GM18873 (cell line): ENCODE measurements at regions not wholly inside any gene's neighbourhood (a gene's known extent, or its start where the extent isn't known, plus 50 kb on each side); places are given as distances from the start of the nearest gene placed in this dataset.
"Not testable (repeated sequence)": the region's sequence is repeated elsewhere in the genome, so short reads cannot be mapped to it uniquely, and the experiment has no call there.

Experiments
- ATAC-seq: cut with Tn5 transposase; IDR thresholded peaks from one replicate; pipeline ENCODE4 v1.9.1; 2021; ENCODE audit warnings: mild to moderate bottlenecking, moderate library complexity, moderate number of reproducible peaks; ENCODE audit not compliant: unreplicated experiment, low FRiP score

DNA sequence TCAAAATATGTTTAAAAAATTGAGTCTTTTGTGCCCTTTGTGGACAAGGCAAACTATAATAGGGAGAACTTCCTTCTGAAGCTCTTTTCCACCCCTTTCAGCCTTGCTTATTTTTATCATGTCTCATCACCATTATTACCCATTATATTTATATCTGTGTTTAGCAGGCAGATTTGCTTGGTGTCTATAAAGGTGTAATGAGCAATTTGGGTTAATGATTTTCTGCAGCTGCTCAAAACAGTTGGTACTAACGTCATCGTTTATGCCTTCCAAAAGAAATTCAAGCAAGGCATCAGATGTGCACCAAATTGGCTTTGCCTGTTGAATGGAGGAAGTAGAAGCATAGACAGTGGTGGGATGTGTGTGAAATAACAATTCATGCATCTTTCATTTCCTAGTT lies 483.7 kb upstream of the SGO1 start:
- no peak for ATAC-seq

GRCh38 chr3:20669184-20669583 lies 483.2 kb upstream of the SGO1 start:
- no peak for ATAC-seq

DNA sequence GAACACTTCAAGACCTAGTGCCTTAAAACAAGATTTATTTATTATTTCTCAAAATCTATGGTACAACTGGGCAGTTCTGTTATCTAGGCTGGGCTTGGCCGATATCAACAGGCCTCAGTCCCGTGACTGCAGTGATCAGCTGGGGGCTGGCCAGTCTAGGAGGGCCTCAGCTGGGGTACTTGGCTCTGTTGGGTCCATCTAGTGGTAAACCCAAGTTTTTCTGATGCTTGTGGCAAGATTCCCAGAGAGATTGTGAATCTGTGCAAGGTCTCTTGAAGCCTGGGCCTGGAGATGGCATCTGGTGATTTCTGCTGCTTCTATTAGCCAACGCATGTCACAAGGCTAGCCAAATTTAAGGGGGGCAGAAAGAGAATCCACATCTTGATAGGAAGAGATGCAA lies 482.4 kb upstream of the SGO1 start:
- no peak for ATAC-seq

DNA sequence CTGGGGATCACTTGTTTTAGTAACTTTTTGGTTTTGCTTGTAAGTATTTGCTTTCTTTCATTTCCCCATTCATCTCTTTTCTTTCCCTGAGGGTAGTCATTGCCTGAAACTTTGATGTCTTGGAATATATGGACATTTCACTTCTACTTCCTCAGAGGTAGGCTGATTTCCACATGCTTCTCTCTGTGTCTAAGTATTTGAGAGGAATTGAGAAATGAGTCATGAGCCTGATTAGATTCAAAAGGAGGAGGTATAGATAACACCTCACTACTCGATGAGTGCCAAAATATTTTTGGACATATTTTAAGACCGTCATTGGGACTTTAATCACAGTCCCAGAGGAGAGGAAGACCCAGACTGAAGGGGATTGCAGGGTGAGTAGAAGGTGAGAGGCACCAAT lies 480.1 kb upstream of the SGO1 start:
- ATAC-seq = no peak

- ATAC-seq = no peak
These were observed 472.5 kb upstream of the SGO1 start for GRCh38 chr3:20658491-20658890.

DNA sequence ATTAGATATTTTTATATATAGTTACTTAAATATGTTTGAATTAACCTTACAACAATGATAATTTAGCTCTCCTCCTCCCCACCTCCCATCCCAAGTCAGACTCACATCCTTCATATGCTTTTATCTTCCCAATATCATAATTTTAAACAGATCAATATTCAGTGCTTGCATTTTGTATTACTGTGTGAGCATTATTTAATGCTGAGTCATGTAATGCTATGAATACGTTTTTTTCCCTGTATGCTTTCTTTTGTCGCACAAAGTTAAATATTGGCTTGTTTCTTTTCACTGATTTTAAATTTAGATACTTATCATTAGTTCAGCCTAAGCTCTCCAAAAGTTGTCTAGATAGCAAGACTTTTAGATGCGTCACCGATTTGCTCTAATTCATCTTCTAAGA lies 471.6 kb upstream of the SGO1 start:
- ATAC-seq = no peak

DNA sequence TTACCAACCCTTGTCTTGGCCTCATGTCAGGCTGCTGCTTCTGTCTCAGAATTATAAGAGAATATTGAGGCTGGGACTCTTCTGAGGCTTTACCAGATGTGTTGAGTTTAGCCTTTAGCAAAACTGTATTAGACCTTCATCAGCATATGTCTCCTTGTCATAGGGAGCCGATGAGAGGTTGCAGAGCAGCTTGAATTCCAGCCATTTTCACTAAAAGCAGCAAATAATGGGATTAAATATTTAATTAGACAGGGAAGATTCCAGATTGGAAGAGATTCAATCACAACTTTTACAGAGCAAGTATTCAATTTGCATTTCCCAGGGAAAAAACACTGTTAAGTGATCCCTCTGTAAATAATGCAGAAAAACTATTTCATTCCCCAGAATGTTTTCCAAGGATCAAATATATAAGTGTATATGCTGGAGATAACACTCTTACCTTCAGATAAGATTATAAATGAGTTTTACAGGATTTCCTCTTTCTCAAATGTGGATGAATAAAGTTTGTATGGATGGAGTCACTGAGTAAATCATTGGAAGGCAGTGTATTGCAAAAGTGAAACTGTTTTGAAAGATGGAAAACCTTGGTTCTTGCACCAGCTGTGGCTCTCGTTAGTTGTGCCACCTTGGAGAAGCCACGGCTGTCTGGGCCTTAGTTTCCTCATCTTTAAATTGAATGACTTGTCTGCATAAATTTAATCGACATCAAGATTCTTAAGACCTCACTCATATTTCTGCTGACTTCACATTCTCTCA lies 466.4 kb upstream of the SGO1 start:
- no peak for ATAC-seq

DNA sequence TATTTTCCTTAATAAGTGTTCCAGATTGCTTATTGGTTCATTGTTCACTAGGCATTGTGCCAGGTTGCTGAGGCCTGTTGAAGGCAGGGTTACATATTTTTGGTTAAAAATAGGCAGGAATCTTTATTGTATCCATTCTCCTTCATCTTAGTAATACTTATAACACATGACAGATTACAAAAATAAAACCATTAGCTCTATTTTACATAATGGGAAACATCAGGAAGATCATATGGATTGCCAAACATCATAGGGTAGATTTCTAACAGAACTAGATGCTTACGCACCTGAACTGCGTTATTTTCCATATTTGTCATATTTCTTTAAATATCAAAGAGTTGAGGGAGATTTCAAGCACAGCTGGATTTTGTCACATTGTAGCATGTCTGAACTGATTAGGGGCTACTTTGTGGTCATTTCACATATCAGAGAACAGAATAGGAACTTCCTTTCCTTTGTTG lies 462.9 kb upstream of the SGO1 start:
- ATAC-seq = no peak

DNA sequence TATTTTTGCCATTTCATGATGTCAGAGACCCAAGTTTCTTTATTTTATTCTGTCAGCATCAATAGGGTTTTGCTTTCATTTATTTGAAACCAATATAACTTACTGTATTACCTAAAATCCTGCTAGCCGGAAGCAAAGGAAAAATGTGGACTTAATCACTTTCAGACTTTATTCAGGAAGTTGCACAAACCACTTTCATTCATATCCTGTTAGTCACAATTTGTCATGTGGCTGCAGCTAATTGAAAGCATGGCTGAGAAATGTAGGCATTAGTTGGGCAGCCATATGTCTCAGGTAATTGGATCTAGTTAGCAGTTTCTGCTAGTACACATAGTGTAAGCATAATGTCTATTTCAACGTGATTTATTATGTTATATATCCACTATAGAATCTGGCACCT lies 462.3 kb upstream of the SGO1 start:
- no peak for ATAC-seq

DNA sequence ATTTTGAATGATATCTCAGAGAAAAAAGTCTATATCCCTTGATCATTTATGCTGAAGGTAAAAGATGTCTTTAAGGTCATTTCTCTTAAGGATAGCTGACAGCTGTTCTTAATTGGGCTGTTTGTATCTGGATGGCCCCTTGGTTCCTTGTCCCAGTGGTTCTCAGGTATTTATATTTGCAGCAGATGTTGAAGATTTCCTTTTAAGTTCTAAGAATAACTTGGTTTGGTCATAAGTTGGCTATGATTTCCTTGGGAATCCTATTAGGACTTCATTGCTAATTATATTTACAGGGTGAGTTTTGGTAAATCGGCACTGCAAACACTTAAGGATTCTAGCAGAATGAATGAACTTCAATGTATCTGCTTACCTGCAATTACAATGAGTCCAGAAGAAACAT lies 460.4 kb upstream of the SGO1 start:
- no peak for ATAC-seq

DNA sequence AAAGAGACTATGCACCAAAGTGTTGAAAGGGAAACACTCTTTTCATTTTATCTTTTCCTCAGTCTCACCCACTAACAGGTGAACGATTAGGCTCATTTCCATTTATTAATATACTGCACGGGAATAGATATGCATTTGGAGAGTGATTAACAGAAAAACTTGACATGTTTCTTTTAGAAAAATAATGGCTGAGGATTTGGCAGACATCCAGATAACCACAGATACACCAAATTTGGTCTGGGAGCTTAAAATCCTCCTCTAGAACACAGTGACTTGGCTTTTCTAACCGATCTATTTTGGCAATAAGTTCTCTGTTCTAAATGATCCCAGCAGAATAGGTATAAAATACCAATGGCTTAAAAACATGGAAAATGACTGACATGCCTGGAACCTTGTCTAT lies 459.3 kb upstream of the SGO1 start:
- no peak for ATAC-seq

GRCh38 chr3:20637729-20638128 lies 451.7 kb upstream of the SGO1 start:
- ATAC-seq = no peak

GRCh38 chr3:20622304-20622703 lies 436.3 kb upstream of the SGO1 start:
- ATAC-seq = no peak

- not testable (repeated sequence) for ATAC-seq
These were observed 432.6 kb upstream of the SGO1 start for GRCh38 chr3:20618621-20619020.

GRCh38 chr3:20618181-20618580 lies 432.2 kb upstream of the SGO1 start:
- ATAC-seq = not testable (repeated sequence)

DNA sequence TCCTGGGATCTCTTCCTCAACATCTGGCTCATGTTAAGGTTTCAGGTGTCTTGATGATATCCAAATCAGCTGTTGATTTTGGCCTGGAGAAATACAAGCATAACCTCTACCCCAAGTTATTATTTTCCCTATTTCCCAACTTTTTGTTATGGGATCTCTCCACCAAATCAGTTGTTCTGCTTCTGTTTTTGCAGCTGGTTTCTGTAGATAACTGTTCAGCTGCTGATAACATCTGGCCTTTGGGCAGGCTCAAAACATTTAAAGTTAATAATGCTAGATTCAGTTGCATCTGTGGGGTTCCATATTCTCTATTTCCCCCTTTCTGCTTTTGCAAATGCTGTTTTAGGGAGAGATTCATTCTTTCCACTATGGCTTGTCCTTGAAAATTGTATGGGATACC lies 430.0 kb upstream of the SGO1 start:
- ATAC-seq = not testable (repeated sequence)

GRCh38 chr3:20608054-20608738 lies 422.2 kb upstream of the SGO1 start:
- no peak for ATAC-seq

GRCh38 chr3:20604659-20605058 lies 418.7 kb upstream of the SGO1 start:
- ATAC-seq = no peak

- no peak for ATAC-seq
These were observed 403.3 kb upstream of the SGO1 start for GRCh38 chr3:20589275-20589674.

GRCh38 chr3:20588781-20589180 lies 402.8 kb upstream of the SGO1 start:
- ATAC-seq = no peak

DNA sequence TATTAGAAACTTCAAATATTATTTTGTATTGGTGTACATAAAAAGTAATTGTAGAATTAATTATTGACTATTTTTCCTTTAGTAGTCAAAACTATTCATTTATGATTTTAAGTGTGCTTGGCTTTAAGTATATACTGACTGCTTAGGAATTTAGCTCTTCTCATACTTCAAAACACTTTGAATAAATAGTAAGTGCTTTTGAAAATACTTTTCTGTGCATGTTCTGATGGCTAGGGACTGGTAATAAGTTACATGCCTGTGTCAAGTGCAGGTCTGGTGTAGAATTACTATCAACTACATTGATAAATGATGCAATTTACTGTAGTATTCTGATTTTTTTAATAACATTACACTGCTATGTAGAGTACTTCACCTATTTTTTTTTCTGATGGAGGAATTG lies 397.6 kb upstream of the SGO1 start:
- no peak for ATAC-seq

- ATAC-seq = no peak
These were observed 390.2 kb upstream of the SGO1 start for GRCh38 chr3:20576228-20576627.
